ENCODE measurements at regions not wholly inside any gene's neighbourhood (a gene's known extent, or its start where the extent isn't known, plus 50 kb on each side); places are given as distances from the start of the nearest gene placed in this dataset.

DNA sequence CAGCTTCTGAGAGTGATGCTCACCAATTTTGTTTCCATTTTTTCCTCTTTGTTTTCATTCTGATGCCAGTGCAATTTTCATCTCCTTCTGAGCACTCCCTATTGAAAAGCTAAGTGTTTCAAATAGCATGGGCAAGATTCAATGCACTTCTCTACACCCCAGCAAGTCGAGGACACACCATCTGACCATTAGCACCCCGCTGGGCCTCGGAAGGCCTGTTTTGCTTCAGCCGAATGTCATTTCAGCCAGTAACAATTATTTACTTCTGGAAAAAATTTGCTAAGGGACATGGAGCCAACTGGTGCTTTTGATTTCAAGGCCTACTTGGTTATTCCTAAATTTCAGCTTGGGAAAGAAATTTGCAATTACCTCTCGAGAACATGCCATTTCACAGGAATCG, 392.4 kb downstream of the RNF144A start:
- H3K9ac ChIP-seq (ENCODE audit: low read depth in 1 of 2, low read length in 2 of 2), result no peak overlapping the region
- WGBS, result 91% methylated on average over 6 of the region's 6 CpGs
- DNase-seq (ENCODE audit: low spot score), result no peak
- H3K36me3 ChIP-seq (ENCODE audit: control insufficient read depth in 4 of 4, insufficient read depth in 3 of 4, low read depth in 1 of 4, low read length in 3 of 4), result no peaks in the 10 kb centered on the region
- no peaks in the 10 kb centered on the region for H3K9me3 ChIP-seq (ENCODE audit: control insufficient read depth in 4 of 4, low read length in 3 of 4)
- TF ChIP-seq RXRA (IDR thresholded peaks at IDR 0.05) (no peak), SP1 (IDR thresholded peaks at IDR 0.05) (no peak), HNF4G (IDR thresholded peaks at IDR 0.05) (no peak), ATF3 (IDR thresholded peaks at IDR 0.05) (no peak), RAD21 (IDR thresholded peaks at IDR 0.05) (no peak), EGR1 (IDR thresholded peaks at IDR 0.05; ENCODE audit: low read depth in 2 of 2) (no peak), FOXA1 (IDR thresholded peaks at IDR 0.05) (no peak), HNF4A (conservative IDR thresholded peaks at IDR 0.05) (no peak), GABPA (IDR thresholded peaks at IDR 0.05 in 1 of 2, conservative IDR thresholded peaks at IDR 0.05 in 1 of 2) (no peak), FOXA2 (IDR thresholded peaks at IDR 0.05) (no peak), TAF1 (conservative IDR thresholded peaks at IDR 0.05) (no peak)
- TF ChIP-seq, protein P1, sequence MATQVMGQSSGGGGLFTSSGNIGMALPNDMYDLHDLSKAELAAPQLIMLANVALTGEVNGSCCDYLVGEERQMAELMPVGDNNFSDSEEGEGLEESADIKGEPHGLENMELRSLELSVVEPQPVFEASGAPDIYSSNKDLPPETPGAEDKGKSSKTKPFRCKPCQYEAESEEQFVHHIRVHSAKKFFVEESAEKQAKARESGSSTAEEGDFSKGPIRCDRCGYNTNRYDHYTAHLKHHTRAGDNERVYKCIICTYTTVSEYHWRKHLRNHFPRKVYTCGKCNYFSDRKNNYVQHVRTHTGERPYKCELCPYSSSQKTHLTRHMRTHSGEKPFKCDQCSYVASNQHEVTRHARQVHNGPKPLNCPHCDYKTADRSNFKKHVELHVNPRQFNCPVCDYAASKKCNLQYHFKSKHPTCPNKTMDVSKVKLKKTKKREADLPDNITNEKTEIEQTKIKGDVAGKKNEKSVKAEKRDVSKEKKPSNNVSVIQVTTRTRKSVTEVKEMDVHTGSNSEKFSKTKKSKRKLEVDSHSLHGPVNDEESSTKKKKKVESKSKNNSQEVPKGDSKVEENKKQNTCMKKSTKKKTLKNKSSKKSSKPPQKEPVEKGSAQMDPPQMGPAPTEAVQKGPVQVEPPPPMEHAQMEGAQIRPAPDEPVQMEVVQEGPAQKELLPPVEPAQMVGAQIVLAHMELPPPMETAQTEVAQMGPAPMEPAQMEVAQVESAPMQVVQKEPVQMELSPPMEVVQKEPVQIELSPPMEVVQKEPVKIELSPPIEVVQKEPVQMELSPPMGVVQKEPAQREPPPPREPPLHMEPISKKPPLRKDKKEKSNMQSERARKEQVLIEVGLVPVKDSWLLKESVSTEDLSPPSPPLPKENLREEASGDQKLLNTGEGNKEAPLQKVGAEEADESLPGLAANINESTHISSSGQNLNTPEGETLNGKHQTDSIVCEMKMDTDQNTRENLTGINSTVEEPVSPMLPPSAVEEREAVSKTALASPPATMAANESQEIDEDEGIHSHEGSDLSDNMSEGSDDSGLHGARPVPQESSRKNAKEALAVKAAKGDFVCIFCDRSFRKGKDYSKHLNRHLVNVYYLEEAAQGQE (IDR thresholded peaks at IDR 0.05), result no peak
- TF ChIP-seq, protein P2, sequence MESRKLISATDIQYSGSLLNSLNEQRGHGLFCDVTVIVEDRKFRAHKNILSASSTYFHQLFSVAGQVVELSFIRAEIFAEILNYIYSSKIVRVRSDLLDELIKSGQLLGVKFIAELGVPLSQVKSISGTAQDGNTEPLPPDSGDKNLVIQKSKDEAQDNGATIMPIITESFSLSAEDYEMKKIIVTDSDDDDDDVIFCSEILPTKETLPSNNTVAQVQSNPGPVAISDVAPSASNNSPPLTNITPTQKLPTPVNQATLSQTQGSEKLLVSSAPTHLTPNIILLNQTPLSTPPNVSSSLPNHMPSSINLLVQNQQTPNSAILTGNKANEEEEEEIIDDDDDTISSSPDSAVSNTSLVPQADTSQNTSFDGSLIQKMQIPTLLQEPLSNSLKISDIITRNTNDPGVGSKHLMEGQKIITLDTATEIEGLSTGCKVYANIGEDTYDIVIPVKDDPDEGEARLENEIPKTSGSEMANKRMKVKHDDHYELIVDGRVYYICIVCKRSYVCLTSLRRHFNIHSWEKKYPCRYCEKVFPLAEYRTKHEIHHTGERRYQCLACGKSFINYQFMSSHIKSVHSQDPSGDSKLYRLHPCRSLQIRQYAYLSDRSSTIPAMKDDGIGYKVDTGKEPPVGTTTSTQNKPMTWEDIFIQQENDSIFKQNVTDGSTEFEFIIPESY (IDR thresholded peaks at IDR 0.05), result no peak
- TF ChIP-seq, protein P3, sequence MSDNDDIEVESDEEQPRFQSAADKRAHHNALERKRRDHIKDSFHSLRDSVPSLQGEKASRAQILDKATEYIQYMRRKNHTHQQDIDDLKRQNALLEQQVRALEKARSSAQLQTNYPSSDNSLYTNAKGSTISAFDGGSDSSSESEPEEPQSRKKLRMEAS (IDR thresholded peaks at IDR 0.05), result no peak
- H3K4me3 ChIP-seq (ENCODE audit: low read depth in 1 of 3, low read length in 3 of 3), result no peak overlapping the region
- H3K4me1 ChIP-seq (ENCODE audit: control insufficient read depth in 4 of 4, insufficient read depth in 4 of 4, low read length in 3 of 4), result no peaks in the 10 kb centered on the region
- H3K27ac ChIP-seq (ENCODE audit: low read depth in 1 of 2, low read length in 2 of 2), result no peak overlapping the region
- H3K27me3 ChIP-seq (ENCODE audit: control insufficient read depth in 4 of 4, insufficient read depth in 4 of 4, low read length in 3 of 4), result no peaks in the 10 kb centered on the region

- WGBS, result 53% methylated on average over 24 of the region's 24 CpGs
- Histone ChIP-seq H3K9ac (ENCODE audit: low read depth in 1 of 2, low read length in 2 of 2) (no peak overlapping the region), H3K4me1 (ENCODE audit: control insufficient read depth in 4 of 4, insufficient read depth in 4 of 4, low read length in 3 of 4) (no peaks in the 10 kb centered on the region), H3K4me3 (ENCODE audit: low read depth in 1 of 3, low read length in 3 of 3) (no peak overlapping the region), H3K9me3 (ENCODE audit: control insufficient read depth in 4 of 4, low read length in 3 of 4) (no peaks in the 10 kb centered on the region), H3K27ac (ENCODE audit: low read depth in 1 of 2, low read length in 2 of 2) (no peak overlapping the region), H3K36me3 (ENCODE audit: control insufficient read depth in 4 of 4, insufficient read depth in 3 of 4, low read depth in 1 of 4, low read length in 3 of 4) (no peaks in the 10 kb centered on the region), H3K27me3 (ENCODE audit: control insufficient read depth in 4 of 4, insufficient read depth in 4 of 4, low read length in 3 of 4) (no peaks in the 10 kb centered on the region)
- TF ChIP-seq, protein P2 (IDR thresholded peaks at IDR 0.05), result no peak
- TF ChIP-seq SP1 (IDR thresholded peaks at IDR 0.05) (no peak), JUND (IDR thresholded peaks at IDR 0.05) (no peak), TAF1 (conservative IDR thresholded peaks at IDR 0.05) (no peak)
- TF ChIP-seq, protein P4, sequence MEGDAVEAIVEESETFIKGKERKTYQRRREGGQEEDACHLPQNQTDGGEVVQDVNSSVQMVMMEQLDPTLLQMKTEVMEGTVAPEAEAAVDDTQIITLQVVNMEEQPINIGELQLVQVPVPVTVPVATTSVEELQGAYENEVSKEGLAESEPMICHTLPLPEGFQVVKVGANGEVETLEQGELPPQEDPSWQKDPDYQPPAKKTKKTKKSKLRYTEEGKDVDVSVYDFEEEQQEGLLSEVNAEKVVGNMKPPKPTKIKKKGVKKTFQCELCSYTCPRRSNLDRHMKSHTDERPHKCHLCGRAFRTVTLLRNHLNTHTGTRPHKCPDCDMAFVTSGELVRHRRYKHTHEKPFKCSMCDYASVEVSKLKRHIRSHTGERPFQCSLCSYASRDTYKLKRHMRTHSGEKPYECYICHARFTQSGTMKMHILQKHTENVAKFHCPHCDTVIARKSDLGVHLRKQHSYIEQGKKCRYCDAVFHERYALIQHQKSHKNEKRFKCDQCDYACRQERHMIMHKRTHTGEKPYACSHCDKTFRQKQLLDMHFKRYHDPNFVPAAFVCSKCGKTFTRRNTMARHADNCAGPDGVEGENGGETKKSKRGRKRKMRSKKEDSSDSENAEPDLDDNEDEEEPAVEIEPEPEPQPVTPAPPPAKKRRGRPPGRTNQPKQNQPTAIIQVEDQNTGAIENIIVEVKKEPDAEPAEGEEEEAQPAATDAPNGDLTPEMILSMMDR (IDR thresholded peaks at IDR 0.05; ENCODE audit: low read depth, low read length, missing input control), result no peak
- DNase-seq (ENCODE audit: low spot score), result no peak
Observed at GRCh38 chr2:7324706-7325105, 407.5 kb downstream of the RNF144A start.
